ENCODE measurements at regions not wholly inside any gene's neighbourhood (a gene's known extent, or its start where the extent isn't known, plus 50 kb on each side); places are given as distances from the start of the nearest gene placed in this dataset.
"Not testable (repeated sequence)": the region's sequence is repeated elsewhere in the genome, so short reads cannot be mapped to it uniquely, and the experiment has no call there.

DNA sequence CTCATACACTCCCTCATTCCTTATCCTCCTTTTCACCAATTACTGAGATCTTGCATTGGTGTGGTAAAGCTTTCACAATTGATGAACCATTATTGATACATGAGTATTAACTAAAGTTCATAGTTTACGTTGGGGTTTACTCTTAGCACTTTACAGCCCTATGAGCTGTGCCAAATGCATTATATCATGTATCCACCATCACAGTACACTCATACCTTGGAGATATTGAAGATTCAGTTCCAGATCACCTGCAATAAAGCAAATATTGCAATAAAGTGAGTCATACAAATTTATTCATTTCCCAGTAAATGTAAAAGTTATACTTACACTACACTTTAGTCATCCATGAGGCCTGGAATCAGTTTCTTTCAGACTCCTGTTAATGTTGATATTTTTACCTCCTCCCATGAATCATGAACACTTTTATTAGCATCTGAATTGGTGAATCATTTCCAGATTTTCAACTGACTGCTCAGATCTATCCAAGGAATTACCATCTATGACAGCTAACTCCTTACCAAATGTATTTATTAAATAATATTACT is 546.6 kb upstream of the PTPRD start:
- no peak overlapping the region for H3K4me3 ChIP-seq (ENCODE audit: low read depth, low read length)
- TF ChIP-seq, protein P1, sequence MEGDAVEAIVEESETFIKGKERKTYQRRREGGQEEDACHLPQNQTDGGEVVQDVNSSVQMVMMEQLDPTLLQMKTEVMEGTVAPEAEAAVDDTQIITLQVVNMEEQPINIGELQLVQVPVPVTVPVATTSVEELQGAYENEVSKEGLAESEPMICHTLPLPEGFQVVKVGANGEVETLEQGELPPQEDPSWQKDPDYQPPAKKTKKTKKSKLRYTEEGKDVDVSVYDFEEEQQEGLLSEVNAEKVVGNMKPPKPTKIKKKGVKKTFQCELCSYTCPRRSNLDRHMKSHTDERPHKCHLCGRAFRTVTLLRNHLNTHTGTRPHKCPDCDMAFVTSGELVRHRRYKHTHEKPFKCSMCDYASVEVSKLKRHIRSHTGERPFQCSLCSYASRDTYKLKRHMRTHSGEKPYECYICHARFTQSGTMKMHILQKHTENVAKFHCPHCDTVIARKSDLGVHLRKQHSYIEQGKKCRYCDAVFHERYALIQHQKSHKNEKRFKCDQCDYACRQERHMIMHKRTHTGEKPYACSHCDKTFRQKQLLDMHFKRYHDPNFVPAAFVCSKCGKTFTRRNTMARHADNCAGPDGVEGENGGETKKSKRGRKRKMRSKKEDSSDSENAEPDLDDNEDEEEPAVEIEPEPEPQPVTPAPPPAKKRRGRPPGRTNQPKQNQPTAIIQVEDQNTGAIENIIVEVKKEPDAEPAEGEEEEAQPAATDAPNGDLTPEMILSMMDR (conservative IDR thresholded peaks at IDR 0.05; ENCODE audit: low read depth, low read length) = no peak
- DNase-seq (ENCODE audit: low read depth) = no peak

DNA sequence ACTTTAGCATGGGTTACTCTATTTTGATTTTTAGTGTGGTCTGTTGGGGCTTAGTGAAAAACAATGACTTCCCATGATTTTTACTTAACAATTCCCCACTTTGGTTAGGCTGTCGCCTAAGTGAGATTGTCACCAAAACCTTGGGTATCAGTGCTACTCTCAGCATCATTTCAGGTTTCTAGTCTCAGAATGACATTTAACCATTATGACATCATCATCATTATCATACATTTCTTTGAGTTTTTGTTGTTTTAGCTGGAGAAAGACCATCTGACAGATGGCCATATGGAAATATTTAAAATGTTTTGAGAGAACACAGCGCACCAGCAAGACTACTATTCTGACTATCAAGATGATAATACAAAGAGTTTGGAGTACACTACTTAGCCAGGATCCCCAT is 551.0 kb upstream of the PTPRD start:
- H3K4me3 ChIP-seq (ENCODE audit: low read depth, low read length) = no peak overlapping the region
- DNase-seq (ENCODE audit: low read depth) = no peak
- TF ChIP-seq, protein P1 (conservative IDR thresholded peaks at IDR 0.05; ENCODE audit: low read depth, low read length) = no peak

DNA sequence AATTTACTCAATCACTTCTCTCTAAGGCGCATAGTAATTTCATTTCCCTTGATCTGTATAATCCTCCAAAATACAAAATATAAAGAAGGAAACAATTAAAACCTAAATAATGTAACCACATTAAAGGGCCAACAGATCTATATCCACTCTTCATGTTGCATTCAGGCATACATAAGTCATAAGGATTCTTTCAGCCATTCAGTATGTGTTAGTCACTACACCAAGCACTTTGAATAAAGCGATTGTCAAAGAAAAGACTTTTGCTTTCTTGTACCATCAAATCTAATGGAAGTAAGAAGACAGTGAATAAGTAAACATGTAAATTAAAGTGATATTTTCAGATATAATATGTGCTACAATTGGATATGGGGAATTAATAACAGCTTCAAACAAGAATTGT is 569.2 kb upstream of the PTPRD start:
- no peak for DNase-seq (ENCODE audit: low read depth)
- TF ChIP-seq, protein P1 (conservative IDR thresholded peaks at IDR 0.05; ENCODE audit: low read depth, low read length) = no peak
- H3K4me3 ChIP-seq (ENCODE audit: low read depth, low read length) = no peak overlapping the region

DNA sequence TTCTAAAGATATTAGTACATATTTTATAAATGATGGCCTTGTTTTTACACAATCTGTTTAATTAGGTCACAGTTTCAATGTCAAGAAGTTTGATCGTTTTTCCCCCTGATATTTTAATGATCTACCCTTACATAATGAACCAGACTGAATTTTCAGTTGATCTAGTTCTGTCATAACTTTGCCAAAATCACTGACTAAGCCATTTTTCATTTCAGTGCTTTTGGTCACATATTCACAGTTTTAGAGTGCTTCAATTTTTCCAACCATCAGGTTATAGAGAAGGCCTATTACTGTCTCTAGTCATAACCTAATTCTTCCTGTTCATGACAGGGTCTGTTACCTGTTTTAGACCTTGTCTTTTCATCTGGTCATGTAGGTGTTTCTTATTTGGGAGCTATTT is 577.9 kb upstream of the PTPRD start:
- no peak for DNase-seq (ENCODE audit: low read depth)
- no peak overlapping the region for H3K4me3 ChIP-seq (ENCODE audit: low read depth, low read length)
- TF ChIP-seq, protein P1 (conservative IDR thresholded peaks at IDR 0.05; ENCODE audit: low read depth, low read length) = no peak

DNA sequence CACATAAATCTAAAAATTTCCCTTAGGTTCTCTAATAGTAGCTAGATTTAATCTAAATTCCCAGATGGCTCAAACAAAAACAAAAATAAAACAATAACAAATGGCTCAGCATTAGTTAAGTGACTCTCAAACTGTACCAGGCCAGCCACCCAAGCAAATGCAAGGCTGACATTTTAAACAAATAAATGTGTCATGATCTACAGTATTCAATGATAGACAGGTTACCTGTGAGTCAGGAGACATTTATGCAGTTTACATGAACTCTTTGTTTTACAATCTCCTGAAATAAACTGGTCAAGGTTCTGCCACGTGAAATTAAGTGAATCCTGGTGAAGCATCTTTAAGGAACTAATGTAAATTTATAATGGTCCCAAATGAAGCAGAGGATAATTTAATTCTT is 580.2 kb upstream of the PTPRD start:
- DNase-seq (ENCODE audit: low read depth) = no peak
- TF ChIP-seq, protein P1 (conservative IDR thresholded peaks at IDR 0.05; ENCODE audit: low read depth, low read length) = no peak
- H3K4me3 ChIP-seq (ENCODE audit: low read depth, low read length) = no peak overlapping the region

DNA sequence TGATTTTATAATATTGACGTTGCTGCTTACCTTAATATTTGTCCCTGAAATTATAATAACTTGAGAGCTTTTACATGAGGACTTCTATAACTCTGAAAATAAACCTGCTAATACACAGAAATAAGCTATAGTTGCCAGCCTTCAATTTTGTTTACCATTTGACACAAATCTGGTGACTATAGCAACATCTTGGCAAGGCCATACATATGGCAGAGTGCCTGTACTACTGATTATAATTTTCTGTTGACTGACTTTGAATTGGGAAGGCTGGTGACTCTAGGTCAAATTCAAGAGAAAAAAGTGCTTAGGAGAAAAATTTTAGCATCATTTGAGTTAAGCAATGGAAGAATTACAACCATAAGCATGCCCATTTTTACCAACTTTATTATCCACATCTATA is 581.4 kb upstream of the PTPRD start:
- DNase-seq (ENCODE audit: low read depth) = no peak
- TF ChIP-seq, protein P1 (conservative IDR thresholded peaks at IDR 0.05; ENCODE audit: low read depth, low read length) = no peak
- no peak overlapping the region for H3K4me3 ChIP-seq (ENCODE audit: low read depth, low read length)

DNA sequence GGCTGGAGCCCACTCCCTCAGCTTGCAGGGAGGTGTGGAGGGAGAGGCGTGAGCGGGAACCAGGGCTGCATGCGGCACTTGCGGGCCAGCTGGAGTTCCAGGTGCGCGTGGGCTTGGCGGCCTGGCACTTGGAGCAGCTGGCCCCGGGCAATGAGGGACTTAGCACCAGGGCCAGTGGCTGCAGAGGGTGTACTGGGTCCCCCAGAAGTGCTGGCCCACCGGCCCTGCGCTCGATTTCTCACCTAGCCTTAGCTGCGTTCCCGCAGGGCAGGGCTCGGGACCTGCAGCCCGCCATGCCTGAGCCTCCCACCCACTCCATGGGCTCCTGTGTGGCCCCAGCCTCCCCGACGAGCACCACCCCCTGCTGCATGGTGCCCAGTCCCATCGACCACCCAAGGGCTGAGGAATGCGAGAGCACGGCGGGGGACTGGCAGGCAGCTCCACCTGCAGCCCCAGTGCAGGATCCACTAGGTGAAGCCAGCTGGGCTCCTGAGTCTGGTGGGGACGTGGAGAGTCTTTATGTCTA is 584.1 kb upstream of the PTPRD start:
- not testable (repeated sequence) for H3K4me3 ChIP-seq (ENCODE audit: low read depth, low read length); DNase-seq (ENCODE audit: low read depth)
